Tibial artery (tissue), 4 donors: ENCODE measurements at regions not wholly inside any gene's neighbourhood (a gene's known extent, or its start where the extent isn't known, plus 50 kb on each side); places are given as distances from the start of the nearest gene placed in this dataset.

ENCODE experiments used
- DNase-seq, 2 donors: peaks; one replicate each; pipeline ENCODE4 v3.0.0-alpha.2; 2019
- H3K27ac ChIP-seq, 2 donors: fragments of 200-600 bp; sonication (generic) in 1 of 2; 1 replicate in 1 of 2; 2 replicates in 1 of 2; pipeline ENCODE4 v1.5.1; 2018 to 2019; ENCODE audit warnings: mild to moderate bottlenecking in 1 of 2
- H3K27me3 ChIP-seq, 2 donors: fragments of 200-600 bp; sonication (generic) in 1 of 2; one replicate each; pipeline versions ENCODE4 v1.5.1 to v1.6.0; 2016 to 2019
- H3K36me3 ChIP-seq, 3 donors: fragments of 200-600 bp; sonication (generic) in 2 of 3; one replicate each; pipeline ENCODE4 v1.5.1; 2016 to 2019; ENCODE audit warnings: mild to moderate bottlenecking in 2 of 3
- H3K4me1 ChIP-seq, 4 donors: fragments of 200-600 bp; sonication (generic) in 2 of 4; 1 replicate in 3 of 4; 2 replicates in 1 of 4; pipeline ENCODE4 v1.5.1; 2016 to 2019
- H3K4me3 ChIP-seq, 2 donors: fragments of 200-600 bp; sonication (generic) in 1 of 2; 1 replicate in 1 of 2; 2 replicates in 1 of 2; pipeline ENCODE4 v1.5.1; 2018 to 2019; ENCODE audit warnings: mild to moderate bottlenecking in 2 of 2
- H3K9me3 ChIP-seq, 3 donors: fragments of 200-600 bp; sonication (generic) in 1 of 3; one replicate each; pipeline ENCODE4 v1.5.1; 2016 to 2019
- intact Hi-C: fragments of 100-400 bp; cut with DNase I; formaldehyde crosslinking; loops from one replicate; pipeline ENCODE4 v1.15.0; 2023; ENCODE audit warnings: low total_unique reads
- TF ChIP-seq, protein P1 (sequence below), 2 experiments: fragments of 200-600 bp in 1 of 2; fragments of 450-650 bp in 1 of 2; IDR thresholded peaks; one replicate each; pipeline ENCODE4 v1.5.1; 2017 to 2019; ENCODE audit warnings: antibody characterized with exemption in 2 of 2, mild to moderate bottlenecking in 1 of 2, moderate library complexity in 1 of 2

GRCh38 chr7:91632234-91632940 is 248.1 kb downstream of the MTERF1 start:
- TF ChIP-seq, protein P1, sequence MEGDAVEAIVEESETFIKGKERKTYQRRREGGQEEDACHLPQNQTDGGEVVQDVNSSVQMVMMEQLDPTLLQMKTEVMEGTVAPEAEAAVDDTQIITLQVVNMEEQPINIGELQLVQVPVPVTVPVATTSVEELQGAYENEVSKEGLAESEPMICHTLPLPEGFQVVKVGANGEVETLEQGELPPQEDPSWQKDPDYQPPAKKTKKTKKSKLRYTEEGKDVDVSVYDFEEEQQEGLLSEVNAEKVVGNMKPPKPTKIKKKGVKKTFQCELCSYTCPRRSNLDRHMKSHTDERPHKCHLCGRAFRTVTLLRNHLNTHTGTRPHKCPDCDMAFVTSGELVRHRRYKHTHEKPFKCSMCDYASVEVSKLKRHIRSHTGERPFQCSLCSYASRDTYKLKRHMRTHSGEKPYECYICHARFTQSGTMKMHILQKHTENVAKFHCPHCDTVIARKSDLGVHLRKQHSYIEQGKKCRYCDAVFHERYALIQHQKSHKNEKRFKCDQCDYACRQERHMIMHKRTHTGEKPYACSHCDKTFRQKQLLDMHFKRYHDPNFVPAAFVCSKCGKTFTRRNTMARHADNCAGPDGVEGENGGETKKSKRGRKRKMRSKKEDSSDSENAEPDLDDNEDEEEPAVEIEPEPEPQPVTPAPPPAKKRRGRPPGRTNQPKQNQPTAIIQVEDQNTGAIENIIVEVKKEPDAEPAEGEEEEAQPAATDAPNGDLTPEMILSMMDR (IDR thresholded peaks at IDR 0.05): no peak
- Histone ChIP-seq H3K27me3 (no peaks in the 10 kb centered on the region), H3K27ac (no peak overlapping the region), H3K9me3 (no peaks in the 10 kb centered on the region), H3K4me3 (no peak overlapping the region), H3K36me3 (no peaks in the 10 kb centered on the region), H3K4me1 (peaks cover 0 to 16% (median 8%) of the 10 kb centered on the region in 4 donors)
- intact Hi-C loops: loop anchor here (10.0 kb wide), 1 partner anchor 548 kb away; no protein-coding TSS in a partner anchor
- DNase-seq: no peak

DNA sequence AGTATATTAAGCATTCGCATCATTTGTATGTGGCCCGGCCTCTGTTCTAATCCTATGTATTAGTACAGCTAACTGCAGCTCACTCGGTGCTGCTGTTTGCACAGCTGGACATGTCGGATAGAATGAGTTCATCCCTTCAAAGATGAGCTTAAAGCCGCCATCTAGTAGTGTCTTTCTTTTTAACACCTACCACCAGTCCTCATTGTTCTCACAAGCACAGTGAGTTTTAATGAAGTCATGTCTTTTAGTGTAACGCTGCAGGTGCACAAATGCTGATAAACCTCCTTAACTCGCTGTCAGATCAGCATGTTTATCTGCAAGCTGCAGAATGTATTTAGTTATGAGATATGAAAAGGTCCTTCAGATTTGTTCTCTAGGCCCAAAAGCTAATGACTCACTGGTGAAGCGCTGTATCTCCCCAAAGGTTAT is 247.5 kb downstream of the MTERF1 start:
- no peak for DNase-seq
- Histone ChIP-seq H3K27me3 (no peaks in the 10 kb centered on the region), H3K9me3 (no peaks in the 10 kb centered on the region), H3K4me1 (peaks cover 0 to 12% (median 7%) of the 10 kb centered on the region in 4 donors), H3K36me3 (no peaks in the 10 kb centered on the region), H3K27ac (no peak overlapping the region), H3K4me3 (no peak overlapping the region)
- intact Hi-C loops: loop anchor here (10.0 kb wide), 1 partner anchor 548 kb away; no protein-coding TSS in a partner anchor
- TF ChIP-seq, protein P1 (IDR thresholded peaks at IDR 0.05): no peak

DNA sequence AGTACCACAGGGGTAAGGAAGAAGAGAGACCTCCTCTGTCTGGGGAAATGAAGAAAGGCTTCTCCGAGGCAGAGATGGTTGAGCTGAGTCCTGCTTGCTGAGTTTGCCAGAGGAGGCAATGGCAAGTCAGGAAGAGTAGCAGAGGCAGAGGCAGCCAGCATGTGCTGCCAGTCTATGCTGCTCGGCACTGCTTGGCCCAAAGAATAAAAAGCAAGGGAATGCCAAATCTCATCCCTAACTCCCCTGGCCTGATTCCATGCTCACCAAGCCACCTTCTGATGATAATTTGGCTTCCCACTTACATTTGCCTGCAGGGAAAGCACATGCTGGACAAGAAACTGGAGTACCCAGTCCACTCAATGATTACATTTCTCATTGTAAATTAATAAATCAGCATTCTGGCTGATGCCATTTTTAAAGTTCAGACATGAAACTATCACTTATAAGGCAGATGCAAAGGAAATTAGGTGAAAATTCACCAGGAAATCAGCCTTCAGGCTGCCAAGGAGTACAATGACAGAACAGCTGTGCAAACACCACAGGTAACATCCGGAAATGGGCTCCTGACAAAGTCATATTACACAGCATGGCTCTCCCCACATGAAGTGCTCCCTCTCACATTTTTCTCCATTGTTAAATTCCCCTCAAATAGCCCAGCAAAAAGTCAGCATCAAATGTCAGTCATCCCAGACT is 245.9 kb downstream of the MTERF1 start:
- intact Hi-C loops: loop anchor here (10.0 kb wide), 1 partner anchor 550 kb away; no protein-coding TSS in a partner anchor
- Histone ChIP-seq H3K27ac (no peak overlapping the region), H3K4me1 (peaks cover 0 to 3% (median 0%) of the 10 kb centered on the region in 4 donors), H3K9me3 (no peaks in the 10 kb centered on the region), H3K27me3 (no peaks in the 10 kb centered on the region), H3K36me3 (no peaks in the 10 kb centered on the region), H3K4me3 (no peak overlapping the region)
- TF ChIP-seq, protein P1 (IDR thresholded peaks at IDR 0.05): no peak
- no peak for DNase-seq

- Histone ChIP-seq H3K27ac (no peak overlapping the region), H3K36me3 (no peaks in the 10 kb centered on the region), H3K27me3 (no peaks in the 10 kb centered on the region), H3K4me3 (no peak overlapping the region), H3K9me3 (no peaks in the 10 kb centered on the region), H3K4me1 (peaks cover 0 to 3% (median 0%) of the 10 kb centered on the region in 4 donors)
- intact Hi-C loops: loop anchor here (10.0 kb wide), 1 partner anchor 551 kb away; no protein-coding TSS in a partner anchor
- peak in 1 of 2 donors; percentile 21 for DNase-seq
- TF ChIP-seq, protein P1 (IDR thresholded peaks at IDR 0.05): peak; percentile 46 to 47
Observed at GRCh38 chr7:91636129-91636724, 244.3 kb downstream of the MTERF1 start.

- Histone ChIP-seq H3K4me3 (no peak overlapping the region), H3K4me1 (peaks cover 0 to 3% (median 0%) of the 10 kb centered on the region in 4 donors), H3K36me3 (no peaks in the 10 kb centered on the region), H3K9me3 (no peaks in the 10 kb centered on the region), H3K27ac (no peak overlapping the region), H3K27me3 (no peaks in the 10 kb centered on the region)
- no peak for DNase-seq
- intact Hi-C loops: loop anchor here (10.0 kb wide), 1 partner anchor 552 kb away; no protein-coding TSS in a partner anchor
- TF ChIP-seq, protein P1 (IDR thresholded peaks at IDR 0.05): no peak
Observed at GRCh38 chr7:91636728-91637127, 243.8 kb downstream of the MTERF1 start.
